ENCODE measurements at regions not wholly inside any gene's neighbourhood (a gene's known extent, or its start where the extent isn't known, plus 50 kb on each side); places are given as distances from the start of the nearest gene placed in this dataset.

DNA sequence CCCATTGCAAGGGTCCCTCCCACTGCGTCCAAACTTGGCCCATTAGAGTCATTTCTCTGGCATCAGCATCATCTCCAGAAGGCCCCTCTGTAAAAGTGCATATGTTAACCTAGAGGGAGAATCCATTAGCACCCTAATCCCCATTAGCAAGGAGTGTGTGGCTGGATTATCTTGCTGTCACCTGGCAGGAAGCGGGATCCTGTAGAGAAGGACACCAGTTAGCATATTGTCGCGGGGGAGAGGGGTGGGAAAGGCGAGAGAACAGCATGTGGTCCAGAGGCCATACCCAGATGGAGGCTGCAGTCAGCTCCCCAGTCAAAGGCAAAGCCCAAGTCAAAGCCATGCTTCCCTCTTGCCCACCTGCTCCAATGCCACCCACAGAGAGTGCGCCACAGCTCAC is 64.0 kb downstream of the OLIG1 start:
- Histone ChIP-seq H3K9me3 (no peaks in the 10 kb centered on the region), H3K4me3 (ENCODE audit: low read depth in 1 of 2, low read length in 1 of 2) (no peak overlapping the region), H3K27me3 (peaks cover 33% of the 10 kb centered on the region), H3K27ac (no peak overlapping the region), H3K4me1 (ENCODE audit: control insufficient read depth in 1 of 2, insufficient read depth in 1 of 2, low read depth in 1 of 2, low read length in 1 of 2) (no peaks in the 10 kb centered on the region), H3K36me3 (no peaks in the 10 kb centered on the region)
- TF ChIP-seq, protein P1, sequence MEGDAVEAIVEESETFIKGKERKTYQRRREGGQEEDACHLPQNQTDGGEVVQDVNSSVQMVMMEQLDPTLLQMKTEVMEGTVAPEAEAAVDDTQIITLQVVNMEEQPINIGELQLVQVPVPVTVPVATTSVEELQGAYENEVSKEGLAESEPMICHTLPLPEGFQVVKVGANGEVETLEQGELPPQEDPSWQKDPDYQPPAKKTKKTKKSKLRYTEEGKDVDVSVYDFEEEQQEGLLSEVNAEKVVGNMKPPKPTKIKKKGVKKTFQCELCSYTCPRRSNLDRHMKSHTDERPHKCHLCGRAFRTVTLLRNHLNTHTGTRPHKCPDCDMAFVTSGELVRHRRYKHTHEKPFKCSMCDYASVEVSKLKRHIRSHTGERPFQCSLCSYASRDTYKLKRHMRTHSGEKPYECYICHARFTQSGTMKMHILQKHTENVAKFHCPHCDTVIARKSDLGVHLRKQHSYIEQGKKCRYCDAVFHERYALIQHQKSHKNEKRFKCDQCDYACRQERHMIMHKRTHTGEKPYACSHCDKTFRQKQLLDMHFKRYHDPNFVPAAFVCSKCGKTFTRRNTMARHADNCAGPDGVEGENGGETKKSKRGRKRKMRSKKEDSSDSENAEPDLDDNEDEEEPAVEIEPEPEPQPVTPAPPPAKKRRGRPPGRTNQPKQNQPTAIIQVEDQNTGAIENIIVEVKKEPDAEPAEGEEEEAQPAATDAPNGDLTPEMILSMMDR (IDR thresholded peaks at IDR 0.05): no peak

- TF ChIP-seq, protein P1 (IDR thresholded peaks at IDR 0.05): no peak
- H3K4me3 ChIP-seq (ENCODE audit: low read depth in 1 of 2, low read length in 1 of 2): no peak overlapping the region
- no peaks in the 10 kb centered on the region for H3K4me1 ChIP-seq (ENCODE audit: control insufficient read depth in 1 of 2, insufficient read depth in 1 of 2, low read depth in 1 of 2, low read length in 1 of 2)
- H3K27ac ChIP-seq: no peak overlapping the region
- H3K36me3 ChIP-seq: no peaks in the 10 kb centered on the region
- no peaks in the 10 kb centered on the region for H3K9me3 ChIP-seq
- H3K27me3 ChIP-seq: peaks cover 13% of the 10 kb centered on the region
These were observed 66.0 kb downstream of the OLIG1 start for GRCh38 chr21:33135925-33136324.

- TF ChIP-seq, protein P1 (IDR thresholded peaks at IDR 0.05): no peak
- H3K9me3 ChIP-seq: no peaks in the 10 kb centered on the region
- H3K27ac ChIP-seq: no peak overlapping the region
- H3K4me3 ChIP-seq (ENCODE audit: low read depth in 1 of 2, low read length in 1 of 2): no peak overlapping the region
- no peaks in the 10 kb centered on the region for H3K36me3 ChIP-seq
- H3K27me3 ChIP-seq: peaks cover 5% of the 10 kb centered on the region
- H3K4me1 ChIP-seq (ENCODE audit: control insufficient read depth in 1 of 2, insufficient read depth in 1 of 2, low read depth in 1 of 2, low read length in 1 of 2): no peaks in the 10 kb centered on the region
These were observed 67.0 kb downstream of the OLIG1 start for GRCh38 chr21:33136847-33137502.

DNA sequence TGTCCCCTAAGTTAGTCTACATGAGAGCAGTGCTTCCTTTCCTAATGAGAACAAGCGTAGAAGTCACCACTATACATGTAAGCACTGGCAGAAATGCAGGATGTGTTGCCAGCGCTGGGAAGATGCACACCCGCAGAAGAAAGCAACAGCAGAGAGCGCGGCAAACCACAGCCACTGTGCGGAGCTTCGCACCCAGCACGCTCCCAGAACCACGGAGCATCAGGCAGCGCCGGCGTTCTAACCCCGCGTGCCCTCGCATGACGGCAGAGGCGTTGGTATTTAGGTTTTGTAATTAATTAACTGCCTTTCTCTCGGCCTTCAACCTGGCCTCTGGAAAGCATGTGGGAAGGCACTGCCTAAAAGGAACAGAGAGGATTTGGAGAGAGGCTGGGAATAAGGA is 69.1 kb downstream of the OLIG1 start:
- Histone ChIP-seq H3K9me3 (no peaks in the 10 kb centered on the region), H3K4me3 (ENCODE audit: low read depth in 1 of 2, low read length in 1 of 2) (no peak overlapping the region), H3K27me3 (peaks cover under 1% of the 10 kb centered on the region), H3K36me3 (no peaks in the 10 kb centered on the region), H3K4me1 (ENCODE audit: control insufficient read depth in 1 of 2, insufficient read depth in 1 of 2, low read depth in 1 of 2, low read length in 1 of 2) (no peaks in the 10 kb centered on the region), H3K27ac (no peak overlapping the region)
- TF ChIP-seq, protein P1 (IDR thresholded peaks at IDR 0.05): no peak

DNA sequence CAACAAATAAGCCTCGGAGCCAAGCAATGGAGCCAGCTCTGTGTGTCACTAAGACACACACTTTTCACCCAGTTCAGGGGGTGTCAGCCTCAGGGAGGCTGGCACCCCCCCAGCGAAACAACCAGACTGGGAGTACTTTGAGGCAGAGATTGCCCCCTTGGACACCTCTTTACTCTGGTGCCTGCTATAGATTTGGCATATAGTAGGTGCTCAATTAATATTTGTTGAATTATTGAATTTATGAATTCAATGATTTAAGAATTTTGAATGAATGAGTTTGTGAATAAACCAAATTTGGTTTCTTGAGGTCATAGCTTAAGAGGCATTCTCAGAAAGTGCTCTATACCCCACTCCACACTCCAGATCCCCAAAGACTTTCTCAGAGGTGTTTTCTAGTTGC is 70.3 kb downstream of the OLIG1 start:
- Histone ChIP-seq H3K4me1 (ENCODE audit: control insufficient read depth in 1 of 2, insufficient read depth in 1 of 2, low read depth in 1 of 2, low read length in 1 of 2) (no peaks in the 10 kb centered on the region), H3K9me3 (no peaks in the 10 kb centered on the region), H3K4me3 (ENCODE audit: low read depth in 1 of 2, low read length in 1 of 2) (no peak overlapping the region), H3K36me3 (no peaks in the 10 kb centered on the region), H3K27me3 (no peaks in the 10 kb centered on the region), H3K27ac (no peak overlapping the region)
- TF ChIP-seq, protein P1 (IDR thresholded peaks at IDR 0.05): no peak
